SIG-M5 (cell line): ENCODE measurements at regions not wholly inside any gene's neighbourhood (a gene's known extent, or its start where the extent isn't known, plus 50 kb on each side); places are given as distances from the start of the nearest gene placed in this dataset.
"Not testable (repeated sequence)": the region's sequence is repeated elsewhere in the genome, so short reads cannot be mapped to it uniquely, and the experiment has no call there.

Experiments
- DNase-seq: peaks from one replicate; lab custom pipeline; 2025; lab: John Stamatoyannopoulos, UW

GRCh38 chr3:188000361-188000861, 153.5 kb upstream of the LPP start:
- no peak for DNase-seq

GRCh38 chr3:188001093-188001492, 152.9 kb upstream of the LPP start:
- DNase-seq: no peak

DNA sequence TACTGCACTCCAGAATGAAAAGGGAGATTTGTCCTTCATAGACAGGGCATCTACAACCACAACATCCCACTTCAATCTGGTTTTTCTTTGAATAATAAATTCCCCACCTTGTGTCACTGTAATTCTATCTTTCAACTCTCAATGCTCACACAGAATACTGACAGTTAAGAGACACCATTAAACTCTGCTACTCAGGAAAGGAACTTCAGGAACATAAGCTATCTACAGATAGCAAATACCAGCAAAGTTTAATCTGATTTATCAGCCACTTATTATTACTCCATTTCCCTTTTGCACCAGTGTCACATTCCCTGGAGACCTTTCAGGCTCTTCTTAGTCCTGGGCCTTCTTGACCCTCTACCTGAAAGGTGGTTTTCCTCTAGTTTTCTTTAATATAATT, 152.0 kb upstream of the LPP start:
- no peak for DNase-seq

GRCh38 chr3:188002626-188003138, 151.3 kb upstream of the LPP start:
- no peak for DNase-seq

DNA sequence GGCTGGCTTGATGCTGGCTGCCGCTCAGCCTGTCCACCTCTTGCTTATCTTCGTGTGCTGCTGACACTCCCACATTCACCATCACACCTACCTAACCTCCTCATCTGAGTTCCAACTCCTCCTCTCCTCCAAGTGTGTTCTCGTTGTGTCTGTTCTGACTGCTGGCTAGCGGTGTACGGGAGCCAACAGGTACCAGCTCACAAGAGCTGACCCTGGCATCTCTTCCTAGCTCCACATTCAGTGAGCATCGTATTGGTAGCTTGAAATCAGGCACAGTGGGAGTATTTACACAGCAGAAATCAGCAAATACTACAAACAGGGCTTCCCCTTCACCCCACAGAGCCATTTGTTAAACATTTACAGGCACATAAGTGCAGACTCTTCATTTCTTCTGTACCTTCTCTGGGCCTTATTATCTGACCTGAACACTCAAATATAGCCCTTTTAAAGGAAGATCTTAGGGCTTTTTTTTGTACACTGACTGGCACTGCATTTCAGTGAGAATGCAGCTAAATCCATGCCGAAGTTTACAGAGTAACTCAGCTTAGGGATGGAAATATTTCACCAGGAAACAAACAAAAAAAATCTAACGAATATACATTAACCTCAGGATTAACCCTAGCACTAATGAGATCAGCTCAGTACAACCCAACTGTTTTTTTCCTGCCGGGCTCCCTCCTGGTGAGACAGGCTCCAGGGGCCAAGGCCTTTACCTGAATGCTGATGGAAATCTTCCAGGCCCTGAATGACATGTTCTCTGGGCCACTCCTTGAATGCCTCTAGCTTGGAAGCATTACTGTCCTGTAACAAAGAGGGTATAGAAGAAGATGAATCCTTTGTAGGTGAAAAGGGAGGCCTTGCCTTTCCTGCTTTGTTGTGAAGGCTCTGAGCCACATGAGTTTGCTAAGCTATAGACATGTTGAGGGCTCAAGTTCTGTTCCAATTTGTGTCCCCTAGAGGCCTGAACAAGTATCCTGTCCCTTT, 150.5 kb upstream of the LPP start:
- no peak for DNase-seq

- no peak for DNase-seq
These were observed 147.1 kb upstream of the LPP start for GRCh38 chr3:188006726-188007393.

- DNase-seq: peak; percentile 54
These were observed 146.1 kb upstream of the LPP start for GRCh38 chr3:188007897-188008296.

- no peak for DNase-seq
These were observed 145.3 kb upstream of the LPP start for GRCh38 chr3:188008582-188009213.

- no peak for DNase-seq
These were observed 143.5 kb upstream of the LPP start for GRCh38 chr3:188010478-188010877.

- no peak for DNase-seq
These were observed 134.2 kb upstream of the LPP start for GRCh38 chr3:188019727-188020126.

DNA sequence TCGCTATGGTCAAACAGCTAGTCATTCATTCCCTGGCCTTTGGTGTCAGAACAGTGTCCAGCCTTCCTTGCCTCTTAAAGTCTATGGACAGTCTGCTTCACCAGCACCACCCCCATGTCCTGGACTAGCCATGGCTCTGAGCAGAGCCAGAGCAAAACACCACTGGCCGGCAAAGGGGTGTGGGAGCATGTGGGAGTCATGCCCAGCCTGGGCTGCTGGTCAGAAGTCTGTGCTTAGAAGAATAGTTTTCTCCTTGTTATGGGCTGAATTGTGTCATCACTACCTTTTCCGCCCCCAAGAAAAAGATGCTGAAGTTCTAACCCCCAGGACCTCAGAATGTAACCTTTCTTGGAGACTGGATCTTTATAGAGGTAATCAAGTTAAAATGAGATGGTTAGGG, 132.9 kb upstream of the LPP start:
- no peak for DNase-seq

GRCh38 chr3:188021502-188022040, 132.4 kb upstream of the LPP start:
- DNase-seq: no peak

DNA sequence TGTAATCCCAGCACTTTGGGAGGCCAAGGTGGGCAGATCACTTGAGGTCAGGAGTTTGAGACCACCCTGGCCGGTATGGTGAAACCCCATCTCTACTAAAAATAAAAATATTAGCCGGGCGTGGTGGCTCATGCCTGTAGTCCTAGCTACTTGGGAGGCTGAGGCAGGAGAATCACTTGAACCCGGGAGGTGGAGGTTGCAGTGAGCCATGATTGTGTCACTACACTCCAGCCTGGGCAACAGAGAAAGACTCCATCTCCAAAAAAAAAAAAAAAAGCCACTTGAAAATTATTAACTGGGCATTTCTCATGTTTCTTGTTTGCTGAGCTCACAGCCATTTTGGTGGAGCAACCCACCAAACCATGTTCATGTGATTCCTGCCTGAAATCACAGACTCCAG, 131.1 kb upstream of the LPP start:
- not testable (repeated sequence) for DNase-seq

DNA sequence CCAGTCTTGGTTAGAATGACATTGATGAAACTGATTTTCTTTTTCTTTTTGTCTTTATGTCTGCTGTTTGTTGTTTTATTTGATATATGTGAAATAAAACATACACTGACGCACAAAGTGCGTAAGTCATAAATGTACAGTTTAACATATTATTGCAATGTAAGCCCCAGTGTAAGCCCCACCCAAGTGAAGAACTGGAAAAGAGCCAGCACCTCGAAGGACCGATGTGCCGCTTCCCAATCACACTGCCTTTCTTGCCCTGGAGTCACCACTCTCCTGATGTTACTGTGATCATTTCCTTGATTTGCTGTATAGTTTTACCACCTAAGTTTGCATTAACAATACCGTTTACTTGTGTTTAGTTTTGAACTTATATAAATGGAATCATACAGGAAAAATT, 128.4 kb upstream of the LPP start:
- DNase-seq: no peak

DNA sequence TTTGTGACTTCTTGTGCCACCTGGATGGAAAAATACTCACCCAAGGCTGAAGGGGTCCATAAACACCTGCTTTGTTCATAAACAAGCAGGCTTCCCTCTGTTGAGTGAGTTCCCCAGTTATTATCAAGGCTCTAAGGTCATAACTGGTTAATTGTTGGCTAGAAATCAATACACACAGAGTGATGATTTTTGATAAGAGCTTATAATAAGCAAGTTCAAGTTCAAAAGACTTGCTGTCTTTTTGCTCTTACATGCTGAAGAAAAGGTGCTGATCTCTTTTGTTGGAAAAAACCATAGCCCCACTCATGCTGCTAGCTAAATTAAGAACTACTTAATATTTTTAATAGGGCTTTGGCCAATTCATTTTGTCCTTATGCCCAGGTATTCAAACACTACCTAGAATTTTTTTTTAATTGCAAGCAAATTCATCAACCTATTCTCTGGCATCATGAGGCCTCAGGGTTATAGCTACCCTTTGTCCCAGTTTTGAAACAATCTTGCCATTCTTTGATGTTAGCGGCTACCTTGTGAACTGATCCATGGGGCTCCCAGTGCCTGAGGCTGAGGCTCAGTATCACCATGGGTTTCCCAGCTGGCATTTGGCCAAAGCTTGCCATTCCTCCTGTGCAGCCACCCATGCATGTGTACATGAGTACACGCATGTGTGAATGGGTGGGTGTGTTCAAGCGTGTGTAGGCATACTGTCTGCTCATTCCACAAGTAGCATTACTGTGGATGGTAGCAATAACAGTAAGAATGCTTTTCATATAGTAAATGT, 127.6 kb upstream of the LPP start:
- no peak for DNase-seq

DNA sequence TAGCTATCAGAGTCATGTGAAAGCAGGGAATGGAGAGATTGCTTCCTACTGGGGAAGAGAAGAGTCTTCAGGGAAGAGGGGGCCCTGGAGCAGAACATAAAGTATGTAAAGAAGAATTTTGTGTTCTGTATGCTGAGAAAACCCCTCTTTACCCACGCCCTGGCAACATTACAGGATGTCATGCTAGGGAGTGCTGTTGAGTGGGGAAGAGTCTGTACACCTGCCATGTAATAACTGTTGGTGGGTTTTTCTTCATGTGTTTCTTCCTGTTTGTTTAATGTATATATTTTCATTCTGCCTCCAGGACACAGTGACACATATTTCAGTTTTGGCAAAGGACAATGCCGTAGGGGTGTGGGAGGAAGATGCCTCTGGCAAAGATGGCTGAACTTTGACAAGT, 122.8 kb upstream of the LPP start:
- DNase-seq: no peak

- no peak for DNase-seq
These were observed 119.0 kb upstream of the LPP start for GRCh38 chr3:188034989-188035388.

DNA sequence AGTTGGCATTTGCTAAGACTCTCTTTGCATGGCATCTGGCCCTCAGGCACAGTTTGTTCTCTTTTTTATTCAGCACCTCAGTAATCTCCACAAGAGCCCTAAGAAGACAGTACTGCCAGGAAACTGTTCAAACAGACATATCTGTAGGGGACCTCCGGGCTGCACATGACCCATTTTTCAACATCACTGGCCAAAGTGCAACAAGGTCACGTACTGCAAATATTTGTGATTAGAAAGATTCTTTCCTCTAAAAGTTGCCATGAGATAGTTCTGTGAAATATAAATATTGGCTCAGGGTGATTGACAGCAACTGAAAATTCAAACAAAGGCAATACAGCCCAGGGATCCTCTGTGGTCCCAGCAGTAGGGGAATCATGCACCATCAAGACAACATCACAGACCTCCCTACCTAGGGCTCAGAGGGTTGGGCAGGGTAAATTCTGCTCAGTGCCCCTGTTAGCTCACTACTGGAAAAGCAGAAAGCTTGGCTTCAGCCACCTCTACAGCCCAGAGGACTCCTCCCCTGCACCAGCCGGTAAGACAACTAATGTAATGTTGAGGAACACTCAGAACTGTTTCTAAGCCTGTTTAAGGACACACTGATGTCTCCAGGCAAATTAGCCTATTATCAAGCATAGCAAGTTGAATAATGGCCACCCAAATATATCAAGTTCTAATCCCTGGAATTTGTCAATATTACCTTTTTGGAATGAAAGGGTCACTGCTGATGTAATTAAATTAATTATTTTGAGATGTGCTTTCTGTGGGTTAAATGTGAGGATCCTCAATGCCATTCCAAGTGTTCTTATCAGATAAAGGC, 117.4 kb upstream of the LPP start:
- DNase-seq: no peak

DNA sequence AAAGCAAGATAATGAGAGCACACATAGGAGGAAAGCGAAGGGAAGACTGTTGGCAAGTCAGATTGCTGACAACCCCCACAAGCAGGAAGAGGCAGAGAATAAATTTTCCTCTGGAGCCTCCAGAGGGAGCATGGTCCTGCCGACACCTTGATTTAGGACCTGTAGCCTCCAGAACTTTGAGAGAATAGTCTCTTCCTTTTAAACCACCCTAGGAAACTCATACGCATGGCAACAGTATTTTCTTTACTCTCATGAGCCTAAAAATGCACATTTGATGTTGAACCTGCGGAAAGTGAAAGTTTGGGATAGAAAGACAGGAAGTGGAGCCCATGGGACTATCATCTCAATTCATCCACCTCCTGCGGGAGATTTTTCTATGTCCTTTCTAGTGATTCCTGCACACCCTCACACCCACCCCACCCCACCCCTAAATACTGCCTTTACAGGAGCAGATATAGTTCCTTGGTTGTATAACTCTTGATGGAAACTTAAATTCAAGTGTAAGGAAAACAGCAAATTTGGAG, 116.7 kb upstream of the LPP start:
- no peak for DNase-seq

DNA sequence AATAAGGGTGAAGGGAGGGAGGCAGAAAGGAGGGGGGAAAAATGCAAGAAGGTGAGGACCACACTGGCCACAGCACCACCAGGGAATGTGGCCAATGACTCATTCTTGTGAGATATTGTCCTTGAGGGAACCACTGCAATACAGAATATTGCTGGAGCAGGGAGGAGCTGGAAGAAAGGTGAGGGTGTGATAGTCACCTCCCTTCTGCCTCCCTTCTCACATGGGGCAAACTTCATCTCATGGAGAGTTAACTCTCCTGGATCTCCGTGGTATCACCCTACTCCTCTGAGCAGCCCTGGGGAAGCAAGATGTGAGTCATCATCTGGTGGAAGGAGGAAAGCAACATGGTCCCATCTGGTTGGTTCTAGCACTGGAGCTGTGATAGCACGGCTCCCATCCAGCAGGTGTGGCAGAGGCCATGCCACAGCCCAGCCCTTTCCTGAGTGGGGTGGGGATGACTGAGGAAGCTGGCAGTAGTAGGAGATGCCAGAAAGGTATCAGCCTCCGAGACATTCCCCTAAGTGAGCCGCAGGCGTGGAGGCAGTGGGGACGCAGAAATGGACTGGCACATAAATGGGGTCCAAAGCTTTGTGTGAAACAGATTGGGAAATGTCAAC, 115.9 kb upstream of the LPP start:
- no peak for DNase-seq
